NOMO-1 treated with DMSO at 0.1 percent for 48 hours (cell line): ENCODE measurements at regions not wholly inside any gene's neighbourhood (a gene's known extent, or its start where the extent isn't known, plus 50 kb on each side); places are given as distances from the start of the nearest gene placed in this dataset.

Experiments used
- DNase-seq: peaks from one replicate; lab custom pipeline; 2025; ENCODE audit not compliant: unreplicated experiment; lab: John Stamatoyannopoulos, UW

DNA sequence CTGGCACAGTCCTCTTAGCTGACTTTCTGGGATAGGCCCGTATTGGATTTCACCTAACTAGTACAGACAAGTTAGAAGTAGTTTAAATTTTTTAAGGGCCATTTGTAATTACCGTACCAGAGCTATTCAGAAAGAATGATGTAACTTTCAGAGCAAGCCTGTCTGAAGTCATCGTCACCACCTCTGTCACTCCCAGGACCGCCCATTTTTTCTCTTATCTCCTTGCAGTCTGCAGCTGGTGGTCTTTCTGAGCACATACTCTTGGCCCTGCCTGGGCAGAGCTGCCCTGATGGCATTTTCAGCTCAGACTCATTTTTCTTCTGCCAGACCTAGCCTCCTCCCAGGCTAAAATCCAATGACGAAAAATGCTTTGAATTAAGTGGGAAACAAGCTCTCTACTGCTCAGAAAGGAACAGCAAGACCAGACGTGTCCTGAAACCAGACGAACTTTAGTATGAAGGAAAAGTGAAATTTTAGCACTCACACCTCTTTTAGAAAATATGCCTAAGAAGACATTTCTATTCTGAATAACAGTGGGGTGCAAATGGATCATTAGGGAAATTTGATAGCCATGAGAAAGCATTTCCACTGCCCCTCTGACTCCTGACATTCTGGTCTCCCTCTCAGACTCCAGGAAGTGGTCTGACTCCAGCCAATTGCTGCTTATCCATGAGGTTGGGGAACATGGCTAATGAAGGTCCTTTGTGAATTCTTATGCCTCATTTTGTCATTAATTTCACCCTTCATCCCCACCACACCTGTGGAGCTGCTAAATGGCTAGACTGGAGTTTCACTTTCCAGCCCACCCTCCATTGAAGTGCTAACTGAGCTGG, 162.4 kb upstream of the GYPA start:
- no peak for DNase-seq

DNA sequence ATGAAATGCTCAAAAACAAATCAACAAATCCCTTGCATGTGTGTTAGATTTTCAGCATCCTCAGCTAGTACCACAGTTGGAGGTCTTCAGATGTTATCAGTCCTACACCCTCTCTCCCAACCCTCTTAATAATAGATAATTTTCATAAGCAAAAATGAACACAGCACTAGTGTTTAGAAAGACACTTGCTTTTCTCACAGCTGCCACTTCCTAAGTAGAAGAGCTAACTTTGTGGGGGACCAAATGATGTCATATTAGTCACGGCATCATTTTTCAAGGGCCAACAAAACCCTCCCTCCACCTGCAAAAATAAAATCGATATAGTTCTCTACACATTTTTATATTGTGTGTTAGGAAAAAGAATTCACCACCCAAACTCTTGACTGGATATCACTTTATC, 163.5 kb upstream of the GYPA start:
- no peak for DNase-seq

DNA sequence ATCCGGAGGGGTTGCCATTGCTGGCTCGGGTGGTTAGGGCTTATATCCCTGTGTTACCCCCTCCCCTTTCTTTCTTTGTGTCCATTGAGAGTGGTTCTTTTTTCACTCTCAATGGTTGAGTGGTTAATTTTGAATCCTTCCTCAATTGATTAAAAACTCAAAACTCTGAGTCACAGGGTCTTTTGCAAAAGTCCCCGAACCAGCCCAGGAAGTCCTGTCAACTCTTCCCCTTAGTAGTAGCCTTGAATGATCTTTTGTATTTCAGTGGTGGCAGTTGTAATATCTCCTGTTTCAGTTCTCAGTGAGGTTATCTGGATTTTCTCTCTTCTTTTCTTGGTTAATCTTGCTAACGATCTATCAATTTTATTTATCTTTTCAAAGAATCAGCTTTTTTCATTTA, 170.0 kb upstream of the GYPA start:
- no peak for DNase-seq

DNA sequence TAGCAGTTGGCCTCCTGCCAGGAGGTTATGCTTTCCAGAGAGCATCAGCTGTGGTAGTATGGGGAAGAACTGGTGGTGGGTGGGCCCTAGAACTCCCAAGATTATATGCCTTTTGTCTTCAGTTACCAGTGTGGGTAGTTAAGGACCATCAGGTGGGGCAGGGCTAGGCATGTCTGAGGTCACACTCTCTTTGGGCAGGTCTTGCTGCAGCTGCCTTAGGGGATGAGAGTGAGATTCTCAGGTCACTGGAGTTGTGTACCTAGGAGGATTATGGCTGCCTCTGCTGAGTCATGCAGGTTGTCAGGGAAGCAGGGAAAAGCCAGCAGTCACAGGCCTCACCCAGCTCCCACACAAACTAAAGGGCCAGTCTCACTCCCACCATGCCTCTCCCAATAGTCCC, 172.9 kb upstream of the GYPA start:
- no peak for DNase-seq

DNA sequence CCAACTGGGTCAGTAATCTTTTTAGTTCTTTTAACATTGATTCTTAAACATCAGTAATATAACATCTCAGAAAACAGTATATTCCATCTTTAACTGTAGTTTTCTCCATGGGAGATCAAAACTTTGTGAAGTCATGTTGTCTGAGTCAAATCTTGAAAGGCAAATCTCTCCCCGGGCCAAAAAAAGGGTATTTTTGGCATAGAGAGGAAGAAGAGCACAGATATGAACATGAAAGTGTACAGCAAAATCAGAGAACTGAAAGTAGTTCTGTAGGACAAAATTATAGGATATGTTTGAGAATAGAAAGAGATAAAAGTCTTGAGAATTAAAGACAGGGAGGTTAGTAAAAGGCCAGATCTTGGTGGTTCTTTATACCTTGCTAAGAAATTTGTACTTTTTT, 176.4 kb upstream of the GYPA start:
- DNase-seq: peak; percentile 54

DNA sequence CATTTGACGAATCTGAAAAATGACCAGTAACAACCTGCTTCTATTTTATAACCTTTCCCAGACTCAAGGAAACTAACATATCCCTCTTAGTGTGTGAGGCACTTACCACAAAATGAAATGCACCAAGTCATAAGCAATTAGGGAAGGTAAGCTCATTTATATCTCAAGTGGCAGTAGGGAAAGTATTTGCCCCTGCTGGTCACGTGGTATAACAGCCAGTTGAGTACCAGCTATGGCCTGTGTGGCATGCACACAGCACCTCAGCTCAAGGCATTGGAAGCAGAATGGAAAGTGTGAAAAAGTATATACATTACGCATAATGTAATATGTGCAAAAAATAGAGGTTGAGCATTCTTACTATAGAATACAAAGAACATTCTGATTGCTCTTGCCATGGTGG, 178.3 kb upstream of the GYPA start:
- no peak for DNase-seq

DNA sequence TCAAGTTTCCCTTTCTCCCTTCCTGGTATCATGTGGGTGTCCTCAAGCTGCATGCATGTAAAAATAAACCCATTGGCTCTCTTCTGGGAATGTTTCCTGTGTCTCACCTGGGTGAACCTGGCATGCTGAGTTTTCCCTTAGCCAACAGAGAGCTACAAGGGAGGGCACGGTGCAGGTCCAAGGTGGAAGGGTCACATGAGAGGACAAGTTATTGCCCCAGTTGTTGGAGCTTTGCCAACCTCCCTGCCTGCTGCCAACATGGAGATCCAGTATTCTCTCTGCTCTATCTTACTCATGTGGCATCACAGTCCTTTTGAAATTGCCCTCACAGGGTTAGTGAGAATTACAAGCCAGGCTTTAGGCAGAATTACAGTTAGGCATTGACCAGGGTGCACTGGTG, 196.1 kb upstream of the GYPA start:
- DNase-seq: no peak

DNA sequence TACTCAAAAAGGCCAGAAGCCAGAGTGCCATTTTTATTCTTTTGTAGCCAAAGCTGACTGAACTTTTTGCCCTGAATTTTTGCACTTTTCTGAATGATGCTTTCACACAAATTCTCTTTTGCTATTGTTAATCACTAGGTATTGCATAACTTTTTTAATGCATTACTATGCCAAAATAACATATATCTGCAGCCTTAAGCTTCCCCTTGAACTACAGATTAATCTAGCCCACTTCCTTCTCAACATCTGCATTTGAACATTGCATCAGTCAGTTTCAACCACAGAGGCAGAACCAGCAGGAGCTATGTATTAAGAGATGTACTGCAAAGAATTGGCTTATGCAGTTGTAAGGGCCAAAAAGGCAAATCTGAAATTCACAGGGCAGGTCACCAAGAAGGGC, 197.6 kb upstream of the GYPA start:
- DNase-seq: peak; percentile 97

DNA sequence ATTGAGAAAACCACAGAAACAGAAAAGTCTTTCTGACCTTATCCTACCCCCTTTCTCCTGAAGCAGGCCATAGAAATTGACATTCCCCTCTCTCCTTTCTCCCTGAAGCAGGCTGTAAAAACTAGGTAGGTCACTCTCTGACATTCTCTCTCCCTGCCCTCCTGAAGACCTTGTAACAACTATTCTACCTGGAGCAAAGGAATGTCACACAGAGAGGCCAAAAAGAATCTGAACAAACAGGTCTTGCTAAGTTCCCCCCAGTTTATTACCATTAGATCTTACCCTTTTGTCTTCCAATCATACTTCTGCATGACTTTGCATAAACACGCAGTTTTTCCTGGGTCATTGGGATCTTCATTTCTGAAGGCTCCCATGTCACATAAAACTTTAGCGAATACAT, 198.3 kb upstream of the GYPA start:
- DNase-seq: no peak

DNA sequence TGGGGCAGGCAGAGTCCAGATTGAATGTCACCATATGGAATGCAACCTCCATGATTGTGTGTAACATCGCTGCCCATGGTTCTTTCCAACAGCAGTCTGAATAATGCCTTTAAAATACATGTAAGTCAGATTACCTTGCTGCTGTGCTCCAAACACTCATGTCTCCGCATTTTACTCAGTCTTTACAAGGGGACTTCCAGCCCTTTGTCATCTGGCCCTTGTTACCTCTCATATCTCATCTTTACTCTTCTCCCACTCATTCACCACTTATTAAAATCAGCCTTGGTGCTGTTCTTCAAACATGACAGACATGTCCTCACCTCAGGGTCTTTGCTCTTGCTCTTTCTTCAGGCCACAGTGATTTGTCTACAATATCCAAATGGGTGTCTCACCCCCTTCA, 200.4 kb upstream of the GYPA start:
- no peak for DNase-seq

DNA sequence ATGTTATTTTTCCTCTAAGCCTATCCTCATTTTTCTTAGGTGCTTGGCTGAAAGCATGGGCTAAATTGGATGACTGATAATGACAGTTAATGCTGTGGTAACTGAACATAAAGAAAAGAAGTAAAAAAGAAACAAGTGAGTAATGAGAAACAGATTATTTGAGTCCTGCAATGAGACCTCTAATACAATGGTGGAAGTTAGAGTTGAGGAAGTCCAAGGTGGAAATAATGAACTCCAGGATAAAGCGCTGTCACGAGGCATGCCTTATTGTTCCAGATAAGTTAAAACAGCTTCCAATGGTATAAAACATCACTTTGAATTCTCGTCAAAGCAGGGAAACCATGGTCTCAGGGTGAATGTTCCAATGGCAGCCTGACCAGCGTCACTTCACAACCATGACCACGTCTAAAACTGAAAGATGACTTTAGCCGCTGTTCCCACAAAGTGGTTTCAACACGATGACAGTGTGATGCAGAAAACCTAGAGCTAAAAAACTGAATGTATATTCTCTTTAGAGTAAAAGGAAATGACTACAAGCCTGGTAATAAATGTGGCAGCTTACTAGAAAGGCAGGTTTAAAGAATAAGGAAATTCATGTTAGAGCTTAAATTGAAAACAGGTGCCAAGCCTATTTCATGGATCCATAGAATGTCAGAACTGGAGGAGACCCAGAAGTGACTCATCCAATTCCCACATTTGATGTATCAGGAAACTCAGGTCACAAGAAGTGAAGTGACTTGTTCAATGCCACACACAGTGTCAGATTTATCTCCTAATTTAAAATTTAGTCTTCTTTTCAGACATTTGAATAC, 202.6 kb upstream of the GYPA start:
- peak; percentile 20 for DNase-seq

DNA sequence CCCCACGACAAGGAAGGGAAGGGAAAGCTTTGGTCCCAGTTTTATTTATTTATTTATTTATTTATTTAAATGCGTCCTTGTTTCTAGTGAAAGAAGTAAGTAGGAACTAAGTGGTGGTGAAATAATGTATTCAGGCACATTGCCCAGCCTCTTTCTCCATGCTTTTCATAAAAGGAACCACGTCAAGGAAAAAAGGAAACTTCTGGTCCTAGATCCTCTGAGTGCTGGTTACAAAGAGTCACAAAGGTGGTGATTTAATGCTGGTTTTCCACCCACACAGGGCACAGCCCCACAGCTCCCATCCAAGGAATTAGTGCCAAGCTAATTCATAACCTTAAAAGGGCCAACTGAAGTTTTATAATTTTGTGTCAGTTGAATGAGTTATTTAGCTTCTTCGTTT, 206.6 kb upstream of the GYPA start:
- DNase-seq: no peak

DNA sequence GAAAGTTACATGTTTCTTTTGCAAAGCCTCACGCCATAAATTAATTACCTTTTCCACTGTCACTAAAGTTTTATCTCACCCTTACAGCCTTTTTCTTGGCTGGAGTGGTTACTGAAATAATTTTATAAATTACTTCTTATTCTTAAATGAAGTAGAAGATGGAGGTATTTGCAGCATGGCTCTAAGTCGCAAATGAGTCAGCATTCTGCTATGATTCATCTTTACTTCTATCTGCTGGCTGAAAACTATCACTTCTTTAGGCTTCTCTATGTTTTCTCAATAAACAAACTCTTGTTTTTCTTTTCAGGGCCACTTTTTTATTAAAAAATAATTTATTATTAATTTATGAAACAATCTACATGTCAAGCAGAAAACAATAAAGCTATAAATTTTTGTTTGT, 210.2 kb upstream of the GYPA start:
- no peak for DNase-seq

DNA sequence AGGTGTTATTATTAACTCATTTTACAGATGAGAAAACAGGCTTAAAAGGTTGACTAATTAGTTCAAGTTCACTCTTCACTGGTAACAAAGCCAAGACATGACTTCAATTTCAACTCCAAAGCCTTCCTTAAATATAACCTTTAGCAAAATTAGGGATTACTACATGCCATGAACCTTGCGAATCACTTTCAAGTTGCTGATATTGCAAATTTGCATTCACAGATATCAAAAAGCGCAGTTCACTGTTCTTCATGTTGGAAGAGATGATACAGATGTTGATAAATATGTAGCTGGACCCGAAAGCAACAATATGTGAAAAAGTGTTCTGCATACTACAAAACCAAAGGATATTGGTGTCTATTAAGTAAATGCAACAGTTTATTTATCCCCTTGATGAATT, 210.8 kb upstream of the GYPA start:
- no peak for DNase-seq

DNA sequence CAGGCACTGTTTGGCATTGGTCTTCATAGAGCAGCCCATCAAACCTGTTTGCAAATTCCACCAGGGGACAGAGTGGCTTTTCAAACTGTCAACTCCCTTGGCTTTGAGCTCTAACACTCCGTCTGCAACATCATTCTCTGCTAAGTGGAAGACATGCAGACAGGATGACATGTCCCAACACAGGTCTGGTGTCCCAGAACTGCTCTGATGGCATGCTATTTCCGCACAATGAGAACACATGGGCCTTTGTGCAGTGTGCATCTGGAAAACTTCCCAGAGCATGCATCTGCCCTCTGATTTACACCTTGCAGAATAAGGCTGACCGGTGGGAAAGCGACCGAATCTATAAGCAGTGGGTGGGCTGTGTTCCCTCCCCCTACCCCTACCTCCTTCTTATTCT, 212.8 kb upstream of the GYPA start:
- no peak for DNase-seq

DNA sequence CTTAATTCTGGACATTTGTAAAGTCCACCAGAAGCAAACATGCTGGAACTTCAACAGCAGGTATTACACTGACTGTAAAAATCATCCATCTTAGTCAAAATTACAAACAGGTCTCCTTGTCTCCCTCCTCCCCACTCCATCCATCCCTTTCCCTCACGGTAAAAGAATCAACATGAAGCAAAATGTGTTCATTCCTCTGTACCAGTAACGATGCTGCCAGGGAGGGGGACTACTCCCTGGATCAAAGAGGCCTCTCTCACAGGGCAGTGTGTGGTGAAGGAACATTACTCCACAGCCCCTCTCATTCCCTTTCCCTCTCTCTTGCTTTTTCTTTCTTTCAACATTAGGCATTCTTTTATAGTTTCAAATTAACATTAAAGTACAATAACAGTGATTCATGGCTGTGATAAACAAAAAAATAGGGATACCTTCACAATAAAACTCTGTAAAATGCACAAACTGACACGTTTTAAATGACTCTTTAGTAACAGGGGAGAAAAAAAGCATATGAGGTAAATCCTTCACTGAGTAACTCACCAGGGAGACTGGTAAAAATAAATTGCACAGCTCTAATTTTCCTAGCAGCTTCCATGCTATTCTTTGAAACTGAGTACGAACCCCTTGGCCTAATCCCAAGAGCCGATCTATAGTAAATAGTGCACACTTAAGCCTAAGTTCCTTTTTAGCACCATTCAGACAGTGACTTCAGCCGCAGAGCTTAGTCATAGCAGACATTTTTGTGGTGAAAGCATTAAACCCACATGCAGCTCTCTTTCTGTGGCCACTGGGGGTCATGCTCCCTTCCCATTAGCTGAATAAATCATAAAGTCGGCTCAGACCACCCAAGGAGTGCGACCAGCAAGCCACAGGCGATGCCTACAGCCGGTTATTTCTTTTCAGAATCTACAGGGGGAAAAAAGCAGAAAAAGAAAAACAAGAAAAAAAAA, 215.6 kb upstream of the GYPA start:
- DNase-seq: peak; percentile 93

DNA sequence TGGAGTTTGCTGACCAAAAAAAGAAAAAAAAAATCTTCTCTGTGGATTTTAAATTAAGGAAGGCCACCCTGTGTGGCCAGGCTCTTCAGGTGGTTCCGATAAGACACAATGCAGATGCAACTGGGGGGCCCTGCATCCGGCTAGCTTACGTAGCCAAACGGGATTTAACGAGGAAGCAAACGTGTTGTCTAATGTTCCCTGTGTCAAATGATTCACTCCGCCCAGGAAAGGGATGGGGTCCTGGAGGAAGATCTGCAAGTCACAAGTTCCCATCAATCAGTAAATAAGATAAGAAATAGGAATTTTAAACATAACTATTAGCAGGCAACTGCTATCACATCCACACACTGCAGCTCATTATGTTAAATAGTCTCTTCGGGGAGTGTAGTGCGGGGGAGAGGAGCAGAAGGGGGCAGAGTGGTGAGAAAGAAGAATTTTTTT, 216.4 kb upstream of the GYPA start:
- DNase-seq: no peak

DNA sequence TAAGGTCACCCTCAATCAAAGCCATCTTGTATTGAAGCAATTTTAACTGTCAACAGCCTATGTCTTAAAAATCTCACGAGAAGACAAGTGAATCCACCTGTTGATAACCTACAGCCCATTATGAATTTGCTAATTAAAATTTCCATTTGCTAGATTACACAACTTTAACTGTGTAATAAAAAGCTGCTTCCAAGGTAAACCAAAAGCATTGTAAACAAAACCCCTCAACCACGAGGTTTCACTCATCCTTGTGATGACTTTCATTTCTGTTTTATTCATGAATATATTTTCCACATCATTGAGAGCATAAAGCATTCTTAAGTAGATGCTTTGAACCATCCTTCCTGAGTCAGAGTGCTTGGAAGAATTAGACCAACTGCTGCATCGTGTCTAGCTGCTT, 217.5 kb upstream of the GYPA start:
- DNase-seq: no peak

DNA sequence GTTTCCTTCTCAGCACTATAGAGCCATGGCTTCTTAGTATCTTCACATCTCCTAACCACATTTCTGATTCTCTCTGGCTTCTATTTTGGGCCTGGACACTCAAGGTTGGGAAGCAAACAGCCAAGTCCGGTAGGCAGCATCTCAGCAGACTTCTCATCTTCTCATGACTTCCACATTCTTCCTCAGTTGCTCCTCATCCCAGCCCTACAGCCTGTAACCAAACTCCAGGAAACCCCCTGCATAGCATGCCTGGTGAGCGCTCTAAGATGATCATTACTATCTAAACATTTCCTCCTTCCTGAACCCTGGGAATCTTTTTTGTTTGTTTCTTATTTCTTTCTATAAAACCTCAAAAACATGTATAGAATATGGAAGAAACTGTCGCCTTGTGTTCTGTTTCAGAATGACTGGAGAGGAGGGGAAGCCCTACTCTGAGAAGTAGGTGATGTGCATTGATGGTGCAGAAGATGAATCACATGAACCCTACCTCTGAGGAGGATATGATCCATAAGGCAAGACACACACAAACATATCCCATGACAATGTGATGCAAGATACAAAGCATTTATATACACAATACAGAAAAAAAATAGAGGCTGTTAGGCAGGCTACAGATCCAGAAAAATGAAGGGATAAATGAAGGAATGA, 219.8 kb upstream of the GYPA start:
- DNase-seq: peak; percentile 5

DNA sequence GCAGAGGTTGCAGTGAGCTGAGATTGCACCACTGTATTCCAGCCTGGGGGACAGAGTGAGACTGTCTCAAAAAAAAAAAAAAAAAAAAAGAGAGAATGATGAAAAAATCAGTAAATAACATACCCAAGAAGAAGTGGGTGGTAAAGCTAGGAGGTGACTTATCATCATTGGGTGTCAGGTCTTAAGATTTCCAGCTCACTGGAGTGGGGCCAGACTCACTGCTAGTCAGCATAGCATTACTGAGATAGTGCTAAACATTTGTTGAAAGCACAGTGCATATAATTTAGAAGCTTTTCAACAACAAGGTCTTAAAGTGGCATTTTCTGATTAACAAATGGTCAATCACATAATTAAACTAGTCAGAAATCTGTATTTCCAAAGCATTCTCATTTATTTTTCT, 221.8 kb upstream of the GYPA start:
- DNase-seq: no peak

DNA sequence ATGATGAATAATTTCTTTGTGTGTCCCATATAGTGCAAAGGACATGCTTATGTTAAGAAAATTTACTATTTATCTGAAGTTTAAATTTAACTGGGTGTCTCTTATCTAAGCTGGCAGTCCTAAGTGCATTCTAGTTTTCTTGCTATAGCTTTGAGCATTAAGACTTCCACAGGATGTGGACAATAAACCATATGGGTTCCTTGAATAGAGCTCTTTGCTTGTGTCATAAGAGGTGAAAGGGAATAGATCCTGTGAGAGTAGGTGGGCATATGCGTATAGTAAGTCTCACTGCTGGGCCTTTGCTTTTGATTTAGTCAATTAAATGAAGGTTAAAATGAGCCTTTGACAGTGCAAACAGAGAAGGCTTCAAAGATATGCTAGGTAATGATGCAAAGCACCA, 223.4 kb upstream of the GYPA start:
- DNase-seq: no peak
